Endodermal cell (in vitro differentiated cells): ENCODE measurements at regions not wholly inside any gene's neighbourhood (a gene's known extent, or its start where the extent isn't known, plus 50 kb on each side); places are given as distances from the start of the nearest gene placed in this dataset.

Source experiments
- DNase-seq: peaks from one replicate; pipeline ENCODE4 v3.0.0-alpha.2; 2017
- H3K27ac ChIP-seq: 2 replicates; pipeline ENCODE4 v1.5.1; 2013; ENCODE audit warnings: mild to moderate bottlenecking, low read depth, low read length, moderate library complexity
- H3K27me3 ChIP-seq: 2 replicates; pipeline ENCODE4 v1.6.1; 2013; ENCODE audit warnings: mild to moderate bottlenecking, low read length, moderate library complexity; ENCODE audit not compliant: insufficient read depth, control insufficient read depth, poor library complexity, severe bottlenecking
- H3K36me3 ChIP-seq: 2 replicates; pipeline ENCODE4 v1.7.0; 2013; ENCODE audit warnings: mild to moderate bottlenecking, low read length, moderate library complexity; ENCODE audit not compliant: control insufficient read depth, insufficient read depth
- H3K4me1 ChIP-seq: one replicate; pipeline ENCODE4 v1.7.0; 2013; ENCODE audit warnings: low read length; ENCODE audit not compliant: control insufficient read depth, insufficient read depth
- H3K4me3 ChIP-seq: 2 replicates; pipeline ENCODE4 v1.5.1; 2013; ENCODE audit warnings: mild to moderate bottlenecking, low read length, moderate library complexity
- H3K9ac ChIP-seq: 2 replicates; pipeline ENCODE4 v1.6.1; 2013; ENCODE audit warnings: mild to moderate bottlenecking, low read length, moderate library complexity; ENCODE audit not compliant: poor library complexity, severe bottlenecking; ENCODE audit errors: extremely low read depth
- H3K9me3 ChIP-seq: 2 replicates; pipeline ENCODE4 v1.6.1; 2013; ENCODE audit warnings: mild to moderate bottlenecking, low read length, moderate library complexity; ENCODE audit not compliant: control insufficient read depth
- H3K27ac Mint-ChIP-seq: 2 replicates; pipeline ENCODE4 v1.8.0; 2020; ENCODE audit warnings: mixed read lengths
- H3K27me3 Mint-ChIP-seq: 2 replicates; pipeline ENCODE4 v1.8.0; 2021; ENCODE audit warnings: mild to moderate bottlenecking, mixed read lengths; ENCODE audit not compliant: insufficient read depth
- H3K36me3 Mint-ChIP-seq: 2 replicates; pipeline ENCODE4 v1.8.0; 2020; ENCODE audit warnings: low read depth, mixed read lengths
- H3K4me1 Mint-ChIP-seq: 2 replicates; pipeline ENCODE4 v1.8.0; 2020; ENCODE audit warnings: mixed read lengths
- H3K4me3 Mint-ChIP-seq: 2 replicates; pipeline ENCODE4 v1.8.0; 2020; ENCODE audit warnings: mild to moderate bottlenecking, moderate library complexity, mixed read lengths
- H3K9me3 Mint-ChIP-seq: 2 replicates; pipeline ENCODE4 v1.8.0; 2020; ENCODE audit warnings: mild to moderate bottlenecking, mixed read lengths
- WGBS, 2 experiments: methylation state at CpG; one replicate each; pipeline versions ENCODE4 v1.1.5 to v1.1.7; 2013; ENCODE audit warnings: missing lambda C conversion rate in 2 of 2, mixed read lengths in 1 of 2; ENCODE audit not compliant: insufficient coverage in 1 of 2, insufficient read length in 1 of 2; 5-methylcytosine and 5-hydroxymethylcytosine counted together
- TF ChIP-seq, protein P1 (sequence below): fragments of 200-600 bp; sonication (generic); conservative IDR thresholded peaks from 2 replicates; pipeline ENCODE4 v1.5.0; 2021; ENCODE audit warnings: antibody characterized with exemption, mild to moderate bottlenecking

DNA sequence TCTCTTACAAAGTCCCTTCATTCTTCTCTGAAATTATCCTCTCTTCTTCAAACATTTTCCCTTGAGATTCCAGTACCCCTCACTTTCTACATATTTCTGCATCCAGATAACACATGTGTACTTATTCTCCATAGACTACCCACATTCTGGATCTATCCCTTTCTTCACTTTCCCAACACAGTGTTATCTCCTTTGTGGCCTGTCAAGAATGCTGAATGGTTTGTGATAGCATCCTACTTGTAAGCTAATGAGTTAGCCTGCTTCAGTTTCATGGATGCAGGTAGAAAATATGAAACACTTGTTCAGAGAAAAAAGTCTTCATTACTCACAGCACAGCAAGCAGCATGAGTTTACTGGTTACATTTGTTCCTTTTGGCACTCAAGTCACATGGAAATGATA, 245.4 kb downstream of the HTR1B start:
- Histone ChIP-seq H3K4me1 (no peaks in the 10 kb centered on the region), H3K9ac (no peak overlapping the region), H3K27me3 (no peaks in the 10 kb centered on the region), H3K27ac (no peak overlapping the region), H3K4me3 (no peak overlapping the region), H3K9me3 (peaks cover 20% of the 10 kb centered on the region), H3K36me3 (no peaks in the 10 kb centered on the region)
- Mint-ChIP-seq H3K27me3 (no peaks in the 10 kb centered on the region), H3K4me3 (no peak overlapping the region), H3K4me1 (no peaks in the 10 kb centered on the region), H3K36me3 (peaks cover 8% of the 10 kb centered on the region), H3K27ac (no peak overlapping the region), H3K9me3 (peaks cover 22% of the 10 kb centered on the region)
- TF ChIP-seq, protein P1, sequence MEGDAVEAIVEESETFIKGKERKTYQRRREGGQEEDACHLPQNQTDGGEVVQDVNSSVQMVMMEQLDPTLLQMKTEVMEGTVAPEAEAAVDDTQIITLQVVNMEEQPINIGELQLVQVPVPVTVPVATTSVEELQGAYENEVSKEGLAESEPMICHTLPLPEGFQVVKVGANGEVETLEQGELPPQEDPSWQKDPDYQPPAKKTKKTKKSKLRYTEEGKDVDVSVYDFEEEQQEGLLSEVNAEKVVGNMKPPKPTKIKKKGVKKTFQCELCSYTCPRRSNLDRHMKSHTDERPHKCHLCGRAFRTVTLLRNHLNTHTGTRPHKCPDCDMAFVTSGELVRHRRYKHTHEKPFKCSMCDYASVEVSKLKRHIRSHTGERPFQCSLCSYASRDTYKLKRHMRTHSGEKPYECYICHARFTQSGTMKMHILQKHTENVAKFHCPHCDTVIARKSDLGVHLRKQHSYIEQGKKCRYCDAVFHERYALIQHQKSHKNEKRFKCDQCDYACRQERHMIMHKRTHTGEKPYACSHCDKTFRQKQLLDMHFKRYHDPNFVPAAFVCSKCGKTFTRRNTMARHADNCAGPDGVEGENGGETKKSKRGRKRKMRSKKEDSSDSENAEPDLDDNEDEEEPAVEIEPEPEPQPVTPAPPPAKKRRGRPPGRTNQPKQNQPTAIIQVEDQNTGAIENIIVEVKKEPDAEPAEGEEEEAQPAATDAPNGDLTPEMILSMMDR = no peak
- no peak for DNase-seq

DNA sequence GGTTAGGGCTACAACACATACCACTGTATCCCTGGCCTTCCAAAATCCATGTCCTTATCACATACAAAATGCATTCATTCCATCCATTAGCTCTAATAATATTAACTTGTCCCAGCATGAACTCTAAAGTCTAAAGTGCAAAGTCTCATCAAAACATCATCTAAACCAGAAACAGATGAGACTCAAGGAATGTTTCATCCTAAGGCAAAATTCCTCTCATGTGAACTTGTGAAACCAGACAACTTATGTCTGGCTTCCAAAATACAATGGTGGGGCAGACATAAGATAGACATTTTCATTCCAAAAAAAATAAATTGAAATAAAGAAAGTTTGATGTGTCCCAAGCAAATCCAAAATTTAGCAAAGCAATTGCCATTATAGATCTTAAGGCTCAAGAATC, 257.4 kb downstream of the HTR1B start:
- Histone ChIP-seq H3K4me1 (no peaks in the 10 kb centered on the region), H3K9ac (no peak overlapping the region), H3K27ac (no peak overlapping the region), H3K9me3 (no peaks in the 10 kb centered on the region), H3K4me3 (no peak overlapping the region), H3K36me3 (no peaks in the 10 kb centered on the region), H3K27me3 (no peaks in the 10 kb centered on the region)
- no peak for DNase-seq
- H3K36me3 Mint-ChIP-seq = peaks cover 4% of the 10 kb centered on the region
- H3K27me3 Mint-ChIP-seq = no peaks in the 10 kb centered on the region
- H3K27ac Mint-ChIP-seq = no peak overlapping the region
- no peaks in the 10 kb centered on the region for H3K4me1 Mint-ChIP-seq
- TF ChIP-seq, protein P1 = no peak
- no peaks in the 10 kb centered on the region for H3K9me3 Mint-ChIP-seq
- no peak overlapping the region for H3K4me3 Mint-ChIP-seq

DNA sequence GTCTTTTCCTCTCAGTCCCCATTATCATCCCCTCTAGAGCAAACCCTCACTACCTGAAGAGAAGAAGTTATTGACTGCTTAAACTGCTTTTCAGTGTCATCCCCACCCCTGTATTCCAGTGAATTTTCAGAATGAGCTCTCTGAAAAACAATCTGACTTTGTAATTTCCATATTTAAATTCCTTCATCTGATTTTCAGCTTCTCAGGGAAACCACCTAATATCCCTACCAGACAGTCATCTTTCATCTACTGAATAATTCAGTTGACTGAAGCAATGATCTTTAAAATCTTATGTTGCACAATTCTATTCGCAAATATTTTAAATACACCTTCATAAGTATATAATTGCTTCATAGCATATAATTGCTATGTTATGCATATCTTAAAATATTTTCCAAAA, 258.7 kb downstream of the HTR1B start:
- H3K9ac ChIP-seq = no peak overlapping the region
- H3K27ac ChIP-seq = no peak overlapping the region
- H3K27me3 ChIP-seq = no peaks in the 10 kb centered on the region
- Mint-ChIP-seq H3K36me3 (peaks cover 6% of the 10 kb centered on the region), H3K4me3 (no peak overlapping the region), H3K27me3 (no peaks in the 10 kb centered on the region), H3K9me3 (peaks cover 3% of the 10 kb centered on the region), H3K4me1 (no peaks in the 10 kb centered on the region), H3K27ac (no peak overlapping the region)
- TF ChIP-seq, protein P1 = no peak
- H3K36me3 ChIP-seq = no peaks in the 10 kb centered on the region
- DNase-seq = no peak
- no peaks in the 10 kb centered on the region for H3K4me1 ChIP-seq
- no peaks in the 10 kb centered on the region for H3K9me3 ChIP-seq
- H3K4me3 ChIP-seq = no peak overlapping the region
- WGBS, 2 experiments = no CpG with 5 or more reads among the region's 1 CpG
